ENCODE measurements at regions not wholly inside any gene's neighbourhood (a gene's known extent, or its start where the extent isn't known, plus 50 kb on each side); places are given as distances from the start of the nearest gene placed in this dataset.

DNA sequence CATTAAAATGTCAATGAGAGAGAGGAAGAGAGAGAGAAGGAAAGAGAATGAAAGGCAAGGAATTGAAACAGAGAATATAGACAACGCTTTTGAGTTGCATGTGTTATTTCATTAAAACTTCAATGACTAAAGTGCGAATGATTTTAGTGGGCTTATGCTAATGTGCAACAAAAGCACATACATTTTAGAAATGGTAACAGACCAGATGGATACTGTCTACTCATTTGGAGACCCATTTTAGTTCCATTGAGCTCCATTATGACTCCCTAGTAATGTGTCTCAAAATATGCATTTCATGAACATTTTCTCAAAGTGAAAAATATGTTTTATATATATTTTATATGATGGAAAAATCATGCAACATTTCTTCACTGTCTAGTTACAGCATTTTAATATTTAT lies 622.2 kb upstream of the GCFC2 start:
- Histone ChIP-seq H3F3A (ENCODE audit: low read length, unreplicated experiment) (no peaks in the 10 kb centered on the region), H3K36me3 (ENCODE audit: low read depth, low read length) (no peaks in the 10 kb centered on the region), H3K4me3 (ENCODE audit: low read length) (no peak overlapping the region), H3K4me1 (ENCODE audit: insufficient read depth, low read length) (no peaks in the 10 kb centered on the region), H3K9ac (ENCODE audit: low read length) (no peak overlapping the region), H3K9me3 (ENCODE audit: low read length) (no peaks in the 10 kb centered on the region), H3K9me2 (replicated peaks; ENCODE audit: low read length) (no peaks in the 10 kb centered on the region), H2AFZ (ENCODE audit: low read length) (no peak overlapping the region), H3K79me2 (ENCODE audit: low read length) (no peaks in the 10 kb centered on the region), H4K20me1 (ENCODE audit: low read length) (no peaks in the 10 kb centered on the region), H3K27ac (ENCODE audit: low read length) (no peak overlapping the region), H3K27me3 (ENCODE audit: low read length) (no peaks in the 10 kb centered on the region), H3K4me2 (ENCODE audit: low read length) (no peak overlapping the region)
- DNase-seq (no peak), ATAC-seq (no peak)
- BruUV-seq (replicated peaks) = no TSS peak
- intact Hi-C loops (cut with micrococcal nuclease) = no loop called here
- ChIA-PET CTCF (no interaction called here), POLR2A (ENCODE audit: unreplicated experiment) (no interaction called here)
- TF ChIP-seq EZH2 (IDR thresholded peaks at IDR 0.05; ENCODE audit: low read length, unreplicated experiment) = no peak
- TF ChIP-seq, protein P1, sequence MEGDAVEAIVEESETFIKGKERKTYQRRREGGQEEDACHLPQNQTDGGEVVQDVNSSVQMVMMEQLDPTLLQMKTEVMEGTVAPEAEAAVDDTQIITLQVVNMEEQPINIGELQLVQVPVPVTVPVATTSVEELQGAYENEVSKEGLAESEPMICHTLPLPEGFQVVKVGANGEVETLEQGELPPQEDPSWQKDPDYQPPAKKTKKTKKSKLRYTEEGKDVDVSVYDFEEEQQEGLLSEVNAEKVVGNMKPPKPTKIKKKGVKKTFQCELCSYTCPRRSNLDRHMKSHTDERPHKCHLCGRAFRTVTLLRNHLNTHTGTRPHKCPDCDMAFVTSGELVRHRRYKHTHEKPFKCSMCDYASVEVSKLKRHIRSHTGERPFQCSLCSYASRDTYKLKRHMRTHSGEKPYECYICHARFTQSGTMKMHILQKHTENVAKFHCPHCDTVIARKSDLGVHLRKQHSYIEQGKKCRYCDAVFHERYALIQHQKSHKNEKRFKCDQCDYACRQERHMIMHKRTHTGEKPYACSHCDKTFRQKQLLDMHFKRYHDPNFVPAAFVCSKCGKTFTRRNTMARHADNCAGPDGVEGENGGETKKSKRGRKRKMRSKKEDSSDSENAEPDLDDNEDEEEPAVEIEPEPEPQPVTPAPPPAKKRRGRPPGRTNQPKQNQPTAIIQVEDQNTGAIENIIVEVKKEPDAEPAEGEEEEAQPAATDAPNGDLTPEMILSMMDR (conservative IDR thresholded peaks at IDR 0.05; ENCODE audit: low read depth, low read length) = no peak
- no peak for TF ChIP-seq EZH2phosphoT487 (IDR thresholded peaks at IDR 0.05; ENCODE audit: borderline replicate concordance, low read length)

DNA sequence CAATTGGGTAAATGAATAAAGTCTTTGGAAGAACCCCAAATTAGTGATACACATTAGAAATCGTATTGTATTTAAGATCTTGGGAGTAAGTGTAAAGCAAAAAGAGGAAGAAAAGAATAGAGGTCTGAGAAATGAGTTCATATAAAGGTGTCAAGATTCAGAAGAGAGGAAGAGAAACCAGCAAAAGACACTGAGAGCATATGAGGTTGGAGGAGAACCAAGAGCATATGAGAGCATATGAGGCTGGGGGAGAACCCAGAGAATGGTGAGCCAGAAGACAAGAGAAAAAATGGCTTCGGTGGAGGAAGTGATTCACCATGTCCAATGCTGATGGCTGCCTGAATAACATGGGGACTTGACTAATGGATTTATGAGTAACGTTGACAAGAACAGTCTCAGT lies 620.1 kb upstream of the GCFC2 start:
- TF ChIP-seq, protein P1 (conservative IDR thresholded peaks at IDR 0.05; ENCODE audit: low read depth, low read length) = no peak
- TF ChIP-seq EZH2 (IDR thresholded peaks at IDR 0.05; ENCODE audit: low read length, unreplicated experiment) (no peak), EZH2phosphoT487 (IDR thresholded peaks at IDR 0.05; ENCODE audit: borderline replicate concordance, low read length) (no peak)
- no peaks in the 10 kb centered on the region for H3K4me1 ChIP-seq (ENCODE audit: insufficient read depth, low read length)
- H3F3A ChIP-seq (ENCODE audit: low read length, unreplicated experiment) = no peaks in the 10 kb centered on the region
- no peak for DNase-seq
- H3K9me2 ChIP-seq (replicated peaks; ENCODE audit: low read length) = no peaks in the 10 kb centered on the region
- intact Hi-C loops (cut with micrococcal nuclease) = no loop called here
- no peaks in the 10 kb centered on the region for H3K36me3 ChIP-seq (ENCODE audit: low read depth, low read length)
- no peak overlapping the region for H3K9ac ChIP-seq (ENCODE audit: low read length)
- no peaks in the 10 kb centered on the region for H3K79me2 ChIP-seq (ENCODE audit: low read length)
- H3K27me3 ChIP-seq (ENCODE audit: low read length) = no peaks in the 10 kb centered on the region
- no peak overlapping the region for H3K27ac ChIP-seq (ENCODE audit: low read length)
- H3K9me3 ChIP-seq (ENCODE audit: low read length) = no peaks in the 10 kb centered on the region
- H2AFZ ChIP-seq (ENCODE audit: low read length) = no peak overlapping the region
- H3K4me2 ChIP-seq (ENCODE audit: low read length) = no peak overlapping the region
- H3K4me3 ChIP-seq (ENCODE audit: low read length) = no peak overlapping the region
- no TSS peak for BruUV-seq (replicated peaks)
- ATAC-seq = no peak
- POLR2A ChIA-PET (ENCODE audit: unreplicated experiment) = no interaction called here
- no peaks in the 10 kb centered on the region for H4K20me1 ChIP-seq (ENCODE audit: low read length)
- CTCF ChIA-PET = no interaction called here

DNA sequence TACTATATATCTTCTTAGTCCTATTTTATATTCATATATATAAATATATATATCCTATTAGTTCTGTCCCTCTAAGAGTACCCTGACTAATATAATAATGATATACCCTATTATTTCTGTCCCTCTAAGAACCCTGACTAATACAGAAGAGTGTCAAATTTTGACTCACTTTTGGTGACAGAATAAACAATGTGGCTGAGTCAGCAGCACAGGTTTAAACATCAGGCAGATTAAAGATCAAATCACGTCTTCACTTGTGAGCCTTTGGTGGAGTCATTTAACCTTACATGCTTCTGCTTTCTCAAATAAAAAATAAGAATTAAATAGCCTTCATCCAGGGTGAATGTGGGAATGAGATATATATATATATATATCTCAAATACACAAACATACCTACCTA lies 615.9 kb upstream of the GCFC2 start:
- ChIA-PET POLR2A (ENCODE audit: unreplicated experiment) (no interaction called here), CTCF (no interaction called here)
- no peak for ATAC-seq
- H3F3A ChIP-seq (ENCODE audit: low read length, unreplicated experiment) = no peaks in the 10 kb centered on the region
- no peak overlapping the region for H2AFZ ChIP-seq (ENCODE audit: low read length)
- no peaks in the 10 kb centered on the region for H4K20me1 ChIP-seq (ENCODE audit: low read length)
- no peak overlapping the region for H3K27ac ChIP-seq (ENCODE audit: low read length)
- no peak for DNase-seq
- H3K9me2 ChIP-seq (replicated peaks; ENCODE audit: low read length) = no peaks in the 10 kb centered on the region
- H3K27me3 ChIP-seq (ENCODE audit: low read length) = no peaks in the 10 kb centered on the region
- intact Hi-C loops (cut with micrococcal nuclease) = no loop called here
- no peak overlapping the region for H3K4me3 ChIP-seq (ENCODE audit: low read length)
- no peaks in the 10 kb centered on the region for H3K36me3 ChIP-seq (ENCODE audit: low read depth, low read length)
- H3K4me1 ChIP-seq (ENCODE audit: insufficient read depth, low read length) = no peaks in the 10 kb centered on the region
- H3K9ac ChIP-seq (ENCODE audit: low read length) = no peak overlapping the region
- no peaks in the 10 kb centered on the region for H3K79me2 ChIP-seq (ENCODE audit: low read length)
- no peaks in the 10 kb centered on the region for H3K9me3 ChIP-seq (ENCODE audit: low read length)
- TF ChIP-seq EZH2phosphoT487 (IDR thresholded peaks at IDR 0.05; ENCODE audit: borderline replicate concordance, low read length) = no peak
- no peak for TF ChIP-seq EZH2 (IDR thresholded peaks at IDR 0.05; ENCODE audit: low read length, unreplicated experiment)
- TF ChIP-seq, protein P1 (conservative IDR thresholded peaks at IDR 0.05; ENCODE audit: low read depth, low read length) = no peak
- H3K4me2 ChIP-seq (ENCODE audit: low read length) = no peak overlapping the region
- BruUV-seq (replicated peaks) = no TSS peak
